ENCODE measurements at regions not wholly inside any gene's neighbourhood (a gene's known extent, or its start where the extent isn't known, plus 50 kb on each side); places are given as distances from the start of the nearest gene placed in this dataset.

GRCh38 chr6:98717322-98717877, 117.0 kb upstream of the POU3F2 start:
- DNase-seq (ENCODE audit: low spot score): no peak

GRCh38 chr6:98717988-98718387, 116.4 kb upstream of the POU3F2 start:
- DNase-seq (ENCODE audit: low spot score): no peak

GRCh38 chr6:98724537-98724936, 109.8 kb upstream of the POU3F2 start:
- peak; percentile 16 for DNase-seq (ENCODE audit: low spot score)

GRCh38 chr6:98747273-98747672, 87.1 kb upstream of the POU3F2 start:
- DNase-seq (ENCODE audit: low spot score): no peak

- DNase-seq (ENCODE audit: low spot score): no peak
Measured at GRCh38 chr6:98747960-98748359, 86.4 kb upstream of the POU3F2 start.

GRCh38 chr6:98759459-98759858, 74.9 kb upstream of the POU3F2 start:
- no peak for DNase-seq (ENCODE audit: low spot score)

- no peak for DNase-seq (ENCODE audit: low spot score)
Measured at GRCh38 chr6:98764373-98764911, 69.9 kb upstream of the POU3F2 start.

- peak; percentile 38 for DNase-seq (ENCODE audit: low spot score)
Measured at GRCh38 chr6:98769546-98769945, 64.8 kb upstream of the POU3F2 start.

GRCh38 chr6:98775205-98775604, 59.2 kb upstream of the POU3F2 start:
- DNase-seq (ENCODE audit: low spot score): no peak

- DNase-seq (ENCODE audit: low spot score): no peak
Measured at GRCh38 chr6:98777762-98778161, 56.6 kb upstream of the POU3F2 start.

- no peak for DNase-seq (ENCODE audit: low spot score)
Measured at GRCh38 chr6:98779618-98780017, 54.8 kb upstream of the POU3F2 start.

GRCh38 chr6:98782772-98783171, 51.6 kb upstream of the POU3F2 start:
- DNase-seq (ENCODE audit: low spot score): no peak

GRCh38 chr6:98783578-98783977, 50.8 kb upstream of the POU3F2 start:
- DNase-seq (ENCODE audit: low spot score): no peak

Data from A172 (cell line).